ENCODE measurements at regions not wholly inside any gene's neighbourhood (a gene's known extent, or its start where the extent isn't known, plus 50 kb on each side); places are given as distances from the start of the nearest gene placed in this dataset.

GRCh38 chr13:99446242-99446641 is 55.0 kb upstream of the TM9SF2 start:
- Histone ChIP-seq H3K27ac (ENCODE audit: poor library complexity, severe bottlenecking) (no peak overlapping the region), H3K4me3 (ENCODE audit: severe bottlenecking) (no peak overlapping the region), H3K36me3 (ENCODE audit: low read depth) (no peaks in the 10 kb centered on the region), H3K4me1 (ENCODE audit: insufficient read depth, poor library complexity, severe bottlenecking) (no peaks in the 10 kb centered on the region), H3K9me3 (ENCODE audit: severe bottlenecking) (no peaks in the 10 kb centered on the region), H3K27me3 (ENCODE audit: insufficient read depth, poor library complexity, severe bottlenecking) (no peaks in the 10 kb centered on the region)
- TF ChIP-seq CTCF (IDR thresholded peaks at IDR 0.05; ENCODE audit: poor library complexity, severe bottlenecking), result peak; percentile 12
- ATAC-seq (ENCODE audit: low read depth) (no peak), DNase-seq (ENCODE audit: low spot score) (no peak)

GRCh38 chr13:99448546-99448945 is 52.7 kb upstream of the TM9SF2 start:
- no peak overlapping the region for H3K27ac ChIP-seq (ENCODE audit: poor library complexity, severe bottlenecking)
- H3K4me1 ChIP-seq (ENCODE audit: insufficient read depth, poor library complexity, severe bottlenecking), result no peaks in the 10 kb centered on the region
- ATAC-seq (ENCODE audit: low read depth) (no peak), DNase-seq (ENCODE audit: low spot score) (no peak)
- no peaks in the 10 kb centered on the region for H3K36me3 ChIP-seq (ENCODE audit: low read depth)
- TF ChIP-seq CTCF (IDR thresholded peaks at IDR 0.05; ENCODE audit: poor library complexity, severe bottlenecking), result no peak
- H3K9me3 ChIP-seq (ENCODE audit: severe bottlenecking), result no peaks in the 10 kb centered on the region
- H3K4me3 ChIP-seq (ENCODE audit: severe bottlenecking), result no peak overlapping the region
- H3K27me3 ChIP-seq (ENCODE audit: insufficient read depth, poor library complexity, severe bottlenecking), result no peaks in the 10 kb centered on the region

GRCh38 chr13:99450416-99450815 is 50.9 kb upstream of the TM9SF2 start:
- Histone ChIP-seq H3K27ac (ENCODE audit: poor library complexity, severe bottlenecking) (no peak overlapping the region), H3K9me3 (ENCODE audit: severe bottlenecking) (no peaks in the 10 kb centered on the region), H3K4me3 (ENCODE audit: severe bottlenecking) (no peak overlapping the region), H3K36me3 (ENCODE audit: low read depth) (no peaks in the 10 kb centered on the region), H3K27me3 (ENCODE audit: insufficient read depth, poor library complexity, severe bottlenecking) (no peaks in the 10 kb centered on the region), H3K4me1 (ENCODE audit: insufficient read depth, poor library complexity, severe bottlenecking) (no peaks in the 10 kb centered on the region)
- no peak for DNase-seq (ENCODE audit: low spot score)
- no peak for TF ChIP-seq CTCF (IDR thresholded peaks at IDR 0.05; ENCODE audit: poor library complexity, severe bottlenecking)
- no peak for ATAC-seq (ENCODE audit: low read depth)
